K562 (cell line): ENCODE measurements at regions not wholly inside any gene's neighbourhood (a gene's known extent, or its start where the extent isn't known, plus 50 kb on each side); places are given as distances from the start of the nearest gene placed in this dataset.

ENCODE experiments used
- ARID4B ChIP-seq: sonication (generic); formaldehyde crosslinking; IDR thresholded peaks from 2 replicates; pipeline ENCODE4 v1.8.0; 2022; ENCODE audit warnings: mild to moderate bottlenecking, missing genetic modification reagents
- EP300 ChIP-seq: IDR thresholded peaks from 2 replicates; pipeline ENCODE4 v1.6.1; 2012; ENCODE audit warnings: low read length, improper control_type of control experiment
- HDAC1 ChIP-seq, 2 experiments: fragments of 450-650 bp; IDR thresholded peaks; 2 replicates each; pipeline ENCODE4 v1.6.1; 2016 to 2017; ENCODE audit warnings: inconsistent platforms in 1 of 2, mild to moderate bottlenecking in 1 of 2, moderate library complexity in 1 of 2
- ILK ChIP-seq: fragments of 450-650 bp; IDR thresholded peaks from 2 replicates; pipeline ENCODE4 v1.6.1; 2016; ENCODE audit warnings: missing genetic modification characterization, low read depth, mild to moderate bottlenecking, missing compliant biosample characterization, moderate library complexity, borderline replicate concordance
- RB1 ChIP-seq: fragments of 450-650 bp; IDR thresholded peaks from 2 replicates; pipeline ENCODE4 v1.6.1; 2017; ENCODE audit warnings: low read depth, mild to moderate bottlenecking
- RBM17 ChIP-seq: fragments of 200-400 bp; formaldehyde crosslinking; IDR thresholded peaks from 2 replicates; pipeline ENCODE4 v1.6.1; 2017; ENCODE audit warnings: low read depth, mild to moderate bottlenecking, low read length, borderline replicate concordance
- SP2 ChIP-seq: IDR thresholded peaks from 2 replicates; pipeline ENCODE4 v1.6.1; 2011; ENCODE audit warnings: mild to moderate bottlenecking, low read depth, low read length, moderate library complexity; ENCODE audit not compliant: poor library complexity, severe bottlenecking; ENCODE audit errors: extremely low read depth
- TSC22D4 ChIP-seq: fragments of 450-650 bp; IDR thresholded peaks from 2 replicates; pipeline ENCODE4 v1.6.1; 2016; ENCODE audit warnings: missing genetic modification characterization, missing biosample characterization, control low read depth
- ZBTB7A ChIP-seq: IDR thresholded peaks from 2 replicates; pipeline ENCODE4 v1.6.1; 2011; ENCODE audit warnings: low read depth, mild to moderate bottlenecking, low read length, moderate library complexity, borderline replicate concordance; ENCODE audit not compliant: control insufficient read depth

- TF ChIP-seq EP300 (no peak), TSC22D4 (no peak), ARID4B (CRISPR knock-in tag) (no peak), ILK (tag) (no peak), RBM17 (no peak), HDAC1 (IDR thresholded peaks at IDR 0.05) (no peak), ZBTB7A (no peak), SP2 (no peak), RB1 (no peak)
Observed at GRCh38 chr16:75792771-75793492, 66.6 kb upstream of the CPHXL start.
